ENCODE measurements at regions not wholly inside any gene's neighbourhood (a gene's known extent, or its start where the extent isn't known, plus 50 kb on each side); places are given as distances from the start of the nearest gene placed in this dataset.

DNA sequence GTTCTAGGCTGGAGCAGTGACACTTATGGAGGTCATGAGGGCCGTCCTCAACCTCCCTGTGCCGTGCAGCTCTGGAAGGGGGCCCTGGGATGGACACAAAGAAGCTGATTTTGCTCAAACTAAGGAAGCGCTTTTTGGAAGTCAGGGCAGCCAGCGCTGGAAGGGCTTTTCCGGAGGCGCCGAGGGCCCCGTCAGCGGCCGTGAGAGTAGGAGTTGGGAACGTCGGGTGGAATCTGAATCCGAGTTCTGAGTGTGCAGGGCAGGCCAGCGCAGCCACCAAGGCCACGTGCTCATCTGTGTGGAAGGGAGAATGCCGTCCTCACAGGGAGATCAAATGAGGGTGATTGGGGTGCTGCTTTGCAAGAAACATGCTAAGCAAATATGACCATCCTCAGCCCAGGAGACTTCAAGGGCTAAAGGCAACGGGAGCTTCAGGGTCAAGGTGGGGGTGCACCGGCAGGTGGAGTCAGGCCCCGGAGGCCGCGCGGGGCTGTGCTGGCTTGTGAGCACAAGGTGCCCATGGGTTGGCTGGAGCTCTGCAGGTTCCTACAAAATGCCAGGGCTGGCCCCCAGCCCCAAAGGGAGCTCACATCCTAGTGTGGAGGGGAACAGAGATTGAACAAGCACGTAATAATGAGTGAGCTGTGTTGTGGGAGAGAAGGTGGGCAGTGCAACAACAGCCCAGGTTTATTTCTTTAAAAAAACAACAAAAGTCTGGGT, 70.4 kb upstream of the HPCAL1 start:
- H3K27ac ChIP-seq (ENCODE audit: insufficient read length, low read depth, low read length), result no peak overlapping the region
- H2BK20ac ChIP-seq (ENCODE audit: low read depth, low read length, poor library complexity, severe bottlenecking), result no peak overlapping the region
- H2BK5ac ChIP-seq (ENCODE audit: insufficient read length, low read length), result no peak overlapping the region
- no peak overlapping the region for H2AFZ ChIP-seq (ENCODE audit: low read length)
- H3K9me3 ChIP-seq (ENCODE audit: control insufficient read depth, low read depth, low read length), result no peaks in the 10 kb centered on the region
- H4K5ac ChIP-seq (ENCODE audit: insufficient read length, low read depth, low read length), result no peak overlapping the region
- no peaks in the 10 kb centered on the region for H3K27me3 ChIP-seq (ENCODE audit: insufficient read depth, low read length)
- H3K36me3 Mint-ChIP-seq (ENCODE audit: insufficient read depth in 1 of 3, low read depth in 3 of 3), result no peaks in the 10 kb centered on the region
- no peak for DNase-seq
- H3K9me3 Mint-ChIP-seq, result peaks cover 0 to 1% of the 10 kb centered on the region in 2 experiments; a peak in 2 of 5 replicates
- H2BK15ac ChIP-seq (ENCODE audit: low read depth, low read length), result no peak overlapping the region
- H3K9ac ChIP-seq (ENCODE audit: extremely low read depth, insufficient read length, low read length), result no peak overlapping the region
- no peak overlapping the region for H4K91ac ChIP-seq (ENCODE audit: insufficient read length, low read depth, low read length)
- no peaks in the 10 kb centered on the region for H3K79me1 ChIP-seq (ENCODE audit: insufficient read depth, low read depth, low read length, poor library complexity, severe bottlenecking)
- no peak overlapping the region for H3K4me3 Mint-ChIP-seq
- H4K8ac ChIP-seq (replicated peaks; ENCODE audit: insufficient read length, low read depth, low read length), result no peak overlapping the region
- no peak overlapping the region for H2BK12ac ChIP-seq (ENCODE audit: insufficient read length, low read depth, low read length)
- no peaks in the 10 kb centered on the region for H3K4me1 ChIP-seq (ENCODE audit: insufficient read depth, low read length)
- no peak overlapping the region for H3K4me2 ChIP-seq (ENCODE audit: insufficient read depth, insufficient read length, low read length)
- H3K79me2 ChIP-seq (ENCODE audit: insufficient read depth, low read length), result no peaks in the 10 kb centered on the region
- no peak overlapping the region for H3T11ph ChIP-seq (ENCODE audit: low read length)
- WGBS (ENCODE audit: extremely low coverage, insufficient read length, low lambda C conversion rate), result no CpG with 5 or more reads among the region's 23 CpGs
- no peak overlapping the region for H3K23ac ChIP-seq (ENCODE audit: insufficient read length, low read depth, low read length)
- H3K4ac ChIP-seq (ENCODE audit: low read depth, low read length), result no peak overlapping the region
- no peak overlapping the region for H3K18ac ChIP-seq (ENCODE audit: insufficient read length, low read depth, low read length)
- no peak overlapping the region for H3K14ac ChIP-seq (ENCODE audit: insufficient read depth, low read length)
- no peak overlapping the region for H3K56ac ChIP-seq (ENCODE audit: insufficient read length, low read depth, low read length)
- H3K23me2 ChIP-seq (ENCODE audit: insufficient read length, low read depth, low read length, poor library complexity, severe bottlenecking), result no peaks in the 10 kb centered on the region
- H3K27me3 Mint-ChIP-seq (ENCODE audit: low read depth), result peaks cover 6% of the 10 kb centered on the region
- no peaks in the 10 kb centered on the region for H4K20me1 ChIP-seq (ENCODE audit: control insufficient read depth, insufficient read depth, insufficient read length)
- H2BK120ac ChIP-seq (ENCODE audit: low read depth, low read length, poor library complexity, severe bottlenecking), result no peak overlapping the region
- peaks cover 5 to 13% of the 10 kb centered on the region in 2 experiments for H3K4me1 Mint-ChIP-seq
- TF ChIP-seq, protein P1, sequence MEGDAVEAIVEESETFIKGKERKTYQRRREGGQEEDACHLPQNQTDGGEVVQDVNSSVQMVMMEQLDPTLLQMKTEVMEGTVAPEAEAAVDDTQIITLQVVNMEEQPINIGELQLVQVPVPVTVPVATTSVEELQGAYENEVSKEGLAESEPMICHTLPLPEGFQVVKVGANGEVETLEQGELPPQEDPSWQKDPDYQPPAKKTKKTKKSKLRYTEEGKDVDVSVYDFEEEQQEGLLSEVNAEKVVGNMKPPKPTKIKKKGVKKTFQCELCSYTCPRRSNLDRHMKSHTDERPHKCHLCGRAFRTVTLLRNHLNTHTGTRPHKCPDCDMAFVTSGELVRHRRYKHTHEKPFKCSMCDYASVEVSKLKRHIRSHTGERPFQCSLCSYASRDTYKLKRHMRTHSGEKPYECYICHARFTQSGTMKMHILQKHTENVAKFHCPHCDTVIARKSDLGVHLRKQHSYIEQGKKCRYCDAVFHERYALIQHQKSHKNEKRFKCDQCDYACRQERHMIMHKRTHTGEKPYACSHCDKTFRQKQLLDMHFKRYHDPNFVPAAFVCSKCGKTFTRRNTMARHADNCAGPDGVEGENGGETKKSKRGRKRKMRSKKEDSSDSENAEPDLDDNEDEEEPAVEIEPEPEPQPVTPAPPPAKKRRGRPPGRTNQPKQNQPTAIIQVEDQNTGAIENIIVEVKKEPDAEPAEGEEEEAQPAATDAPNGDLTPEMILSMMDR (conservative IDR thresholded peaks at IDR 0.05), result no peak
- H3K27ac Mint-ChIP-seq, result peak overlapping the region in 1 of 3 experiments; percentile 86; a peak in 1 of 7 replicates
- no peak overlapping the region for H2AK5ac ChIP-seq (ENCODE audit: insufficient read length, low read length)
